Left ventricle myocardium inferior (tissue), 1 donor: ENCODE measurements at regions not wholly inside any gene's neighbourhood (a gene's known extent, or its start where the extent isn't known, plus 50 kb on each side); places are given as distances from the start of the nearest gene placed in this dataset.

Experiments
- DNase-seq: peaks from one replicate; pipeline ENCODE4 v3.0.0-alpha.2; 2020
- H3K27ac ChIP-seq: fragments of 200-600 bp; replicated peaks from 2 replicates; pipeline ENCODE4 v1.8.0; 2021
- H3K27me3 ChIP-seq: fragments of 200-600 bp; 2 replicates; pipeline ENCODE4 v1.8.0; 2021; ENCODE audit warnings: low read depth
- H3K36me3 ChIP-seq: fragments of 200-600 bp; 2 replicates; pipeline ENCODE4 v1.8.0; 2021
- H3K4me1 ChIP-seq: fragments of 200-600 bp; 2 replicates; pipeline ENCODE4 v1.8.0; 2021
- H3K4me3 ChIP-seq: fragments of 200-600 bp; 2 replicates; pipeline ENCODE4 v1.8.0; 2021; ENCODE audit warnings: mild to moderate bottlenecking, moderate library complexity
- H3K9me3 ChIP-seq: fragments of 200-600 bp; replicated peaks from 2 replicates; pipeline ENCODE4 v1.8.0; 2021
- intact Hi-C: fragments of 100-400 bp; cut with micrococcal nuclease; formaldehyde crosslinking; loops from one replicate; pipeline ENCODE4 v1.11.0; 2022
- TF ChIP-seq, protein P1 (sequence below): fragments of 200-600 bp; IDR thresholded peaks from 2 replicates; pipeline ENCODE4 v1.8.0; 2021; ENCODE audit warnings: antibody characterized with exemption, mild to moderate bottlenecking, borderline replicate concordance
- donor health status: DM: no; HTN: yes; CAD: no; lungs with severe emphysema.

GRCh38 chrX:44651358-44651757 is 108.7 kb upstream of the FUNDC1 start:
- H3K36me3 ChIP-seq: no peaks in the 10 kb centered on the region
- no peak overlapping the region for H3K27ac ChIP-seq
- H3K4me3 ChIP-seq: no peak overlapping the region
- DNase-seq: no peak
- H3K27me3 ChIP-seq: no peaks in the 10 kb centered on the region
- intact Hi-C loops: no loop called here
- H3K9me3 ChIP-seq: no peaks in the 10 kb centered on the region
- H3K4me1 ChIP-seq: no peaks in the 10 kb centered on the region
- TF ChIP-seq, protein P1, sequence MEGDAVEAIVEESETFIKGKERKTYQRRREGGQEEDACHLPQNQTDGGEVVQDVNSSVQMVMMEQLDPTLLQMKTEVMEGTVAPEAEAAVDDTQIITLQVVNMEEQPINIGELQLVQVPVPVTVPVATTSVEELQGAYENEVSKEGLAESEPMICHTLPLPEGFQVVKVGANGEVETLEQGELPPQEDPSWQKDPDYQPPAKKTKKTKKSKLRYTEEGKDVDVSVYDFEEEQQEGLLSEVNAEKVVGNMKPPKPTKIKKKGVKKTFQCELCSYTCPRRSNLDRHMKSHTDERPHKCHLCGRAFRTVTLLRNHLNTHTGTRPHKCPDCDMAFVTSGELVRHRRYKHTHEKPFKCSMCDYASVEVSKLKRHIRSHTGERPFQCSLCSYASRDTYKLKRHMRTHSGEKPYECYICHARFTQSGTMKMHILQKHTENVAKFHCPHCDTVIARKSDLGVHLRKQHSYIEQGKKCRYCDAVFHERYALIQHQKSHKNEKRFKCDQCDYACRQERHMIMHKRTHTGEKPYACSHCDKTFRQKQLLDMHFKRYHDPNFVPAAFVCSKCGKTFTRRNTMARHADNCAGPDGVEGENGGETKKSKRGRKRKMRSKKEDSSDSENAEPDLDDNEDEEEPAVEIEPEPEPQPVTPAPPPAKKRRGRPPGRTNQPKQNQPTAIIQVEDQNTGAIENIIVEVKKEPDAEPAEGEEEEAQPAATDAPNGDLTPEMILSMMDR: no peak

- H3K27ac ChIP-seq: no peak overlapping the region
- no peak for DNase-seq
- TF ChIP-seq, protein P1: no peak
- H3K36me3 ChIP-seq: no peaks in the 10 kb centered on the region
- no peaks in the 10 kb centered on the region for H3K27me3 ChIP-seq
- intact Hi-C loops: no loop called here
- no peak overlapping the region for H3K4me3 ChIP-seq
- no peaks in the 10 kb centered on the region for H3K9me3 ChIP-seq
- H3K4me1 ChIP-seq: no peaks in the 10 kb centered on the region
Measured at GRCh38 chrX:44643723-44644122, 101.1 kb upstream of the FUNDC1 start.

DNA sequence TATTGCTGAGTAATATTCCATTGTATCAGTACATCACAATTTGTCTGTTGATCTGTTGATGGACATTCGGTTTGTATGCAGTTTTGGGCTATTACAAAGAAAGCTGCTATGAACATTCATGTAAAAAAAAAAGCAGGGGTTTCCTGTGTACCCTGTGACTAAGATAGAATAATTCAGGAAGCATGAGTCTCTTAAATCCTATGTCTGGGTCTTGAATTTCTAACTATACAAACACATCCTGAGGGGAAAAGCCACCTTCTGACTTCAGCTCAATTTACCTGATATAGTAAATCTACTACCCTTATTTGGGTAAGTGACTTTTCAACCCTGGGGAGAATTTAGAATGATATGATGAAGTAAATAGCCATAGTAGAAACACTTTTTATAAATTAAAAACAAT is 94.6 kb upstream of the FUNDC1 start:
- TF ChIP-seq, protein P1: no peak
- no peak overlapping the region for H3K27ac ChIP-seq
- no peak overlapping the region for H3K4me3 ChIP-seq
- H3K36me3 ChIP-seq: no peaks in the 10 kb centered on the region
- no peak for DNase-seq
- intact Hi-C loops: no loop called here
- H3K4me1 ChIP-seq: no peaks in the 10 kb centered on the region
- H3K27me3 ChIP-seq: no peaks in the 10 kb centered on the region
- no peaks in the 10 kb centered on the region for H3K9me3 ChIP-seq

DNA sequence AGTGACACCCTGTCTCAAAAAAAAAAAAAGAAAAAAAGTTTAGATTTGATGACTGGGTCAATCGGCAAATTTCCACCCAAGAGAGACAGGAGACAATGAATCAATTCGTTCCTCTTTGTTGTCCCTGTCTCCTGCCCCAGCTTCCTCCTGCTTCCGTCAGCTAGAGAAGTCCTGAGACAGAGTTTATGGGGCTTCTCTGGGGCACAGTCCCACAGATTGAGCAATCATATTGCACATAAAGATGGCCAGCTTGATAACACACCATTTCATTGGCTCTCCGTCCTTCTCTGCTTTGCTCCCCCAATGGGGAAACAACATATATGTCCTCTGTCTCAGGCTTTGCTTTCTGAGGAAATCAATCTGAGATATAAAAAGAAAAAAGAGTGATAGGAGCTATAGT is 78.4 kb upstream of the FUNDC1 start:
- Histone ChIP-seq H3K4me3 (no peak overlapping the region), H3K4me1 (no peaks in the 10 kb centered on the region), H3K27ac (no peak overlapping the region), H3K27me3 (no peaks in the 10 kb centered on the region), H3K9me3 (no peaks in the 10 kb centered on the region), H3K36me3 (no peaks in the 10 kb centered on the region)
- TF ChIP-seq, protein P1: no peak
- no peak for DNase-seq
- intact Hi-C loops: no loop called here

- Histone ChIP-seq H3K4me3 (no peak overlapping the region), H3K36me3 (no peaks in the 10 kb centered on the region), H3K27me3 (no peaks in the 10 kb centered on the region), H3K9me3 (no peaks in the 10 kb centered on the region), H3K4me1 (no peaks in the 10 kb centered on the region), H3K27ac (no peak overlapping the region)
- no peak for DNase-seq
- intact Hi-C loops: no loop called here
- TF ChIP-seq, protein P1: no peak
Measured at GRCh38 chrX:44619039-44619438, 76.4 kb upstream of the FUNDC1 start.

DNA sequence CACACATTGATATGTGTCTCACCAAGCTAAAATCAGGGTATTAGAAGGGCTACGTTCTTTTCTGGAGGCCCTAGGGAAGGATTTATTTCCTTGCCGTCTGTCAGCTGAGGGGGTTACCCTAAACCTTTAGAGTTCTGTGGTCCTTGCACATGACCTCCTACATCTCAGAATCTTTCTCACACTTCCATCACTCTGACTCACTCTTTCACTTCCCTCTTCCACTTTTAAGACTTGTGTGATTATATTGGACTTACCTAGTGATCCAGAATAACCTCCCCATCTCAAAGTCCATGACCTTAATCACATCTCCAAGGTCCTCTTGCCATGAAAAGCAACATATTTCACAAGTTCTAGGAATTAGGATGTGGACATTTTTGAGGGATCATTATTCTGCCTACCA is 53.6 kb upstream of the FUNDC1 start:
- no peak for DNase-seq
- intact Hi-C loops: no loop called here
- no peaks in the 10 kb centered on the region for H3K4me1 ChIP-seq
- TF ChIP-seq, protein P1: no peak
- H3K27ac ChIP-seq: no peak overlapping the region
- H3K4me3 ChIP-seq: no peak overlapping the region
- no peaks in the 10 kb centered on the region for H3K27me3 ChIP-seq
- no peaks in the 10 kb centered on the region for H3K36me3 ChIP-seq
- H3K9me3 ChIP-seq: no peaks in the 10 kb centered on the region
